AG04449 (cell line): ENCODE measurements at regions not wholly inside any gene's neighbourhood (a gene's known extent, or its start where the extent isn't known, plus 50 kb on each side); places are given as distances from the start of the nearest gene placed in this dataset.

Experiments used
- CTCF ChIA-PET: fragments of 350-600 bp; formaldehyde crosslinking; extraction: SDS; loops from one replicate; lab custom pipeline; 2021; ENCODE audit warnings: antibody characterized with exemption; lab: Yijun Ruan, JAX
- POLR2A ChIA-PET: fragments of 400-600, 350-600 bp; formaldehyde crosslinking; extraction: SDS; loops from one replicate; lab custom pipeline; 2020; ENCODE audit warnings: antibody characterized with exemption, inconsistent platforms; lab: Yijun Ruan, JAX
- DNase-seq: peaks from one replicate; pipeline ENCODE4 v3.0.0-alpha.2; 2010; ENCODE audit warnings: low read depth, low spot score
- H3K4me3 ChIP-seq: 2 replicates; pipeline ENCODE4 v1.5.1; 2011; ENCODE audit warnings: low read depth, mild to moderate bottlenecking, control low read depth, low read length
- TF ChIP-seq, protein P1 (sequence below): IDR thresholded peaks from one replicate; pipeline ENCODE4 v1.5.1; 2011; ENCODE audit warnings: mild to moderate bottlenecking, moderate library complexity, low read length, control low read depth, inconsistent platforms; ENCODE audit not compliant: insufficient read depth; ENCODE audit errors: missing control alignments

DNA sequence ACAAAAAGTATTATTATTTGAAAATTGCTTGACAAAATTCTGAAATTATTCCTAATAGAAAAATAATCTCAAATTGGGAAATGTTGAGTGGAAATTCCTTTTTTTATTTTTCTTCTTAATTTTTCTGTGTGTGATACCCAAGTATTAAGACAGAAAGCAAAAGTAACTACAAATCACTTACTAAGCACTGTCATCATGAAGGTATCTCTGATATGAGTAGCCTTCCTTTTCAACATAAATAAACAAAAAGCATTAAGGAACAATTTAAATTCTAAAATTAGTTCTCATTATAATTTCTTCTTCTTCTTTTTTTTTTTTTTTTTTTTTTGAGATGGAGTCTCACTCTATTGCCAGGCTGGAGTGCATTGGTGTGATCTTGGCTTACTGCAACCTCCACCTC lies 174.2 kb upstream of the RBMS1 start:
- H3K4me3 ChIP-seq, result no peak overlapping the region
- TF ChIP-seq, protein P1, sequence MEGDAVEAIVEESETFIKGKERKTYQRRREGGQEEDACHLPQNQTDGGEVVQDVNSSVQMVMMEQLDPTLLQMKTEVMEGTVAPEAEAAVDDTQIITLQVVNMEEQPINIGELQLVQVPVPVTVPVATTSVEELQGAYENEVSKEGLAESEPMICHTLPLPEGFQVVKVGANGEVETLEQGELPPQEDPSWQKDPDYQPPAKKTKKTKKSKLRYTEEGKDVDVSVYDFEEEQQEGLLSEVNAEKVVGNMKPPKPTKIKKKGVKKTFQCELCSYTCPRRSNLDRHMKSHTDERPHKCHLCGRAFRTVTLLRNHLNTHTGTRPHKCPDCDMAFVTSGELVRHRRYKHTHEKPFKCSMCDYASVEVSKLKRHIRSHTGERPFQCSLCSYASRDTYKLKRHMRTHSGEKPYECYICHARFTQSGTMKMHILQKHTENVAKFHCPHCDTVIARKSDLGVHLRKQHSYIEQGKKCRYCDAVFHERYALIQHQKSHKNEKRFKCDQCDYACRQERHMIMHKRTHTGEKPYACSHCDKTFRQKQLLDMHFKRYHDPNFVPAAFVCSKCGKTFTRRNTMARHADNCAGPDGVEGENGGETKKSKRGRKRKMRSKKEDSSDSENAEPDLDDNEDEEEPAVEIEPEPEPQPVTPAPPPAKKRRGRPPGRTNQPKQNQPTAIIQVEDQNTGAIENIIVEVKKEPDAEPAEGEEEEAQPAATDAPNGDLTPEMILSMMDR, result no peak
- DNase-seq, result no peak
- CTCF ChIA-PET, result no interaction called here
- POLR2A ChIA-PET, result no interaction called here

DNA sequence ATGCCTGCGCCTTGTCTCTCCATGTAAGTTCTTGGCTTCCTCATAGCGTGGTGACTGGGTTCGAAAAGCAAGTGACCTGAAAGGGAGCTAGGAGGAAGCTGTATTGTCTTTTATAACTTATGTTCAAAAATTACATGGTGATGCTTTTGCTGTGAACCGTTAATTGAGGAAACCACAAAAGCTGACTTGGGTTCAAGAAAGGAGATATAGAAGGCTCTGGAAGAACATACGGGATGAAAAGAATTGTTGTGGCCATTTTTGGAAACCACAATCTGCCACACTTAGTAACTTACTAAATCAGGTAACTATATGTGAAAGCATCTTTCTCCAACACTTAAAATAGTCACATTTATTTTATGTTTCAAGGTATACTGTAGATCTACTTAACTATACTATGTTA lies 177.0 kb upstream of the RBMS1 start:
- POLR2A ChIA-PET, result no interaction called here

GRCh38 chr2:160672211-160672610 lies 178.6 kb upstream of the RBMS1 start:
- no peak overlapping the region for H3K4me3 ChIP-seq
- DNase-seq, result no peak
- POLR2A ChIA-PET, result no interaction called here
- CTCF ChIA-PET, result no interaction called here
- TF ChIP-seq, protein P1, result no peak

More for the DNA sequence above, 177.0 kb upstream of the RBMS1 start:
- DNase-seq, result no peak
- TF ChIP-seq, protein P1, result no peak
- no peak overlapping the region for H3K4me3 ChIP-seq
- CTCF ChIA-PET, result no interaction called here

GRCh38 chr2:160674146-160674750 lies 180.6 kb upstream of the RBMS1 start:
- POLR2A ChIA-PET, result no interaction called here
- TF ChIP-seq, protein P1, result no peak
- H3K4me3 ChIP-seq, result no peak overlapping the region
- no peak for DNase-seq
- CTCF ChIA-PET, result no interaction called here

GRCh38 chr2:160679686-160680085 lies 186.1 kb upstream of the RBMS1 start:
- H3K4me3 ChIP-seq, result no peak overlapping the region
- POLR2A ChIA-PET, result no interaction called here
- DNase-seq, result no peak
- CTCF ChIA-PET, result interaction anchor here (1.6 kb wide), 1 partner anchor 20 kb away, joined by 5 read pairs; no protein-coding TSS in a partner anchor
- TF ChIP-seq, protein P1, result no peak

DNA sequence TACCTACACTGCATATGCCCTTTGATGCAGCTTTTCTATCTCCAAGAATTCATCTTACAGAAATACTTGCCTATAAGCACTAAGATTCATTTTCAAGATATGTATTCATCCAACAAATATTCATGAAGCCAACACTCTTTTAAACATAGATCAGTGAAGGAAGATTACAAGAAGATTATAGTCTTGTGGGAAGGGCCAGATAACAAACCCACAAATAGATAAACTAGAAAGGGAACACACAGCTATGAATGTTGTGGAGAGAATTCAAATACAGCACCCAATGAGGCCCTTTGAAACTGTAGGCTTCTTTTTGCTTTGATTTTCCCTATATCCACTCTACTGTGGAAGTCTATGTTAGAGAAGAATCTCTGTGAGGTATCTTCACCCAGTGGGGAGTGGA lies 186.7 kb upstream of the RBMS1 start:
- POLR2A ChIA-PET, result no interaction called here
- CTCF ChIA-PET, result interaction anchor here (1.5 to 1.6 kb wide), 2 partner anchors 12 to 19 kb away, joined by 5 read pairs; no protein-coding TSS in a partner anchor
- no peak for DNase-seq
- TF ChIP-seq, protein P1, result no peak
- no peak overlapping the region for H3K4me3 ChIP-seq
